ENCODE measurements at regions not wholly inside any gene's neighbourhood (a gene's known extent, or its start where the extent isn't known, plus 50 kb on each side); places are given as distances from the start of the nearest gene placed in this dataset.

DNA sequence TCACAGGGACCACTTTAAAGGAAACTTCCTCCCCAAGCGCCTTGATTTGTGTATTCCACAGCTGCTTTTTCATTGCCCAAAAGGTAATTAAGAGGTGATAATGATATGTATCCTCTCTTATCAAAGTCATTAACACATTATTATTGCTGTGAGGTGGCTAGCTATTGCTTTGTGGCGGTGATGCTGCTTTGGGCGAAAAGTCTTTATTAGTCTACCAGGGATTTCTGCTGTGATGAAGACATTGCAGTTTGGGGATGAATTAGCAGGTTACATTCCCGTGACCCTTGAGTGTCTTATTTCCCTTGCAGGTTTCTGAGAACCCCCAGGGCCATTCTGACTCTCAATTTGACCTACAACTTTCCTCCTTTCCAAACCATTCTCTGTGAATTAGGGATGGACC is 143.4 kb upstream of the SOX4 start:
- no peaks in the 10 kb centered on the region for H3K27me3 Mint-ChIP-seq (ENCODE audit: unreplicated experiment)
- TF ChIP-seq, protein P1, sequence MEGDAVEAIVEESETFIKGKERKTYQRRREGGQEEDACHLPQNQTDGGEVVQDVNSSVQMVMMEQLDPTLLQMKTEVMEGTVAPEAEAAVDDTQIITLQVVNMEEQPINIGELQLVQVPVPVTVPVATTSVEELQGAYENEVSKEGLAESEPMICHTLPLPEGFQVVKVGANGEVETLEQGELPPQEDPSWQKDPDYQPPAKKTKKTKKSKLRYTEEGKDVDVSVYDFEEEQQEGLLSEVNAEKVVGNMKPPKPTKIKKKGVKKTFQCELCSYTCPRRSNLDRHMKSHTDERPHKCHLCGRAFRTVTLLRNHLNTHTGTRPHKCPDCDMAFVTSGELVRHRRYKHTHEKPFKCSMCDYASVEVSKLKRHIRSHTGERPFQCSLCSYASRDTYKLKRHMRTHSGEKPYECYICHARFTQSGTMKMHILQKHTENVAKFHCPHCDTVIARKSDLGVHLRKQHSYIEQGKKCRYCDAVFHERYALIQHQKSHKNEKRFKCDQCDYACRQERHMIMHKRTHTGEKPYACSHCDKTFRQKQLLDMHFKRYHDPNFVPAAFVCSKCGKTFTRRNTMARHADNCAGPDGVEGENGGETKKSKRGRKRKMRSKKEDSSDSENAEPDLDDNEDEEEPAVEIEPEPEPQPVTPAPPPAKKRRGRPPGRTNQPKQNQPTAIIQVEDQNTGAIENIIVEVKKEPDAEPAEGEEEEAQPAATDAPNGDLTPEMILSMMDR (IDR thresholded peaks at IDR 0.05; ENCODE audit: unreplicated experiment), result no peak
- H3K36me3 Mint-ChIP-seq (ENCODE audit: insufficient read depth, unreplicated experiment), result no peaks in the 10 kb centered on the region
- no peak overlapping the region for H3K27ac Mint-ChIP-seq (ENCODE audit: unreplicated experiment)
- no peak overlapping the region for H3K4me3 Mint-ChIP-seq (ENCODE audit: low read depth, unreplicated experiment)
- intact Hi-C loops (cut with micrococcal nuclease; ENCODE audit: unreplicated experiment), result no loop called here
- DNase-seq, result no peak
- CTCF ChIA-PET, result no interaction called here
- no TSS peak for BruUV-seq (replicated peaks)
- peaks cover 15% of the 10 kb centered on the region for H3K4me1 Mint-ChIP-seq (ENCODE audit: low read depth, unreplicated experiment)
- peaks cover 6% of the 10 kb centered on the region for H3K9me3 Mint-ChIP-seq (ENCODE audit: low read depth, unreplicated experiment)

DNA sequence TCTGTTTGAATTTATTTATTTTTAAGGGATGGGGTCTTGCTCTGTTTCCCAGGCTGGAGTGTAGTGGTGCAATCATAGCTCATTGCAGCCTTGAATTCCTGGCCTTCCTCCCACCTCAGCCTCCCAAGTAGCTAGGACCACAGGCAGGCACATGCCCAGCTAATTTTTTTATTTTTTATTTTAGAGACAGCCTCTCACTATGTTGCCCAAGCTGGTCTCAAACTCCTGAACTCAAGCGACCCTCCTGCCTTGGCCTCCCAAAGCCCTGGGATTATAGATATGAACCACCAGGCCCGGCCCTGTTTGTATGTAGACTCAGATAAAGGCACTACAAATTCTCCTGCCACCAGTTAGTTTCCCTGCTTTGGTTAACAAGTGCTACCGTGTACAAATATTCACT is 142.9 kb upstream of the SOX4 start:
- no peak overlapping the region for H3K27ac Mint-ChIP-seq (ENCODE audit: unreplicated experiment)
- BruUV-seq (replicated peaks), result no TSS peak

DNA sequence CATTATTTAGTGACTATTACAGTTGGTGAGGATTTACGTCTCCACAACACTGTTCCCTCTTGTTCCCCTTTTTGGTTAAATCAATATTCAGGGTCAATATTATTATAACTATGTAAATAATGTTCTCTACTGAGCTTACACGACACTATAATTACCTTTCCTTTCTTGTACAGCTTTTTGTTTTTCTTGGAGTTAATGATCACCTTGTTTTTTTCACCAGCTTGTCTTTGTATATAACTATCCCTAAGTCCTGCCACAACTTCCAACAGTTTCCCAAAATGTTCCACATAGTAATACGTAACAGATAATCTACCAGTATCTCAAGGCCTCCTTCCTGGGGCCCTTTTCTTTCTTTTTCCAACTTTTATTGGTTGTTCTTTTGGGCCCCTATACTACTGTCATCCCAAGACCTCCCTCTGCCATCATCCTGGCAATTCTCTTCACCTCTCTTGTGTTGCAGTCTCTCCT is 142.0 kb upstream of the SOX4 start:
- CTCF ChIA-PET, result interaction anchor here (0.8 kb wide), 1 partner anchor 76 kb away, joined by 3 read pairs; no protein-coding TSS in a partner anchor
- peaks cover 15% of the 10 kb centered on the region for H3K4me1 Mint-ChIP-seq (ENCODE audit: low read depth, unreplicated experiment)
- H3K27ac Mint-ChIP-seq (ENCODE audit: unreplicated experiment), result peak overlapping the region; percentile 1
- intact Hi-C loops (cut with micrococcal nuclease; ENCODE audit: unreplicated experiment), result no loop called here
- no peak overlapping the region for H3K4me3 Mint-ChIP-seq (ENCODE audit: low read depth, unreplicated experiment)
- no peaks in the 10 kb centered on the region for H3K36me3 Mint-ChIP-seq (ENCODE audit: insufficient read depth, unreplicated experiment)
- TF ChIP-seq, protein P1 (IDR thresholded peaks at IDR 0.05; ENCODE audit: unreplicated experiment), result no peak
- DNase-seq, result no peak
- H3K9me3 Mint-ChIP-seq (ENCODE audit: low read depth, unreplicated experiment), result peaks cover 6% of the 10 kb centered on the region
- no peaks in the 10 kb centered on the region for H3K27me3 Mint-ChIP-seq (ENCODE audit: unreplicated experiment)
- BruUV-seq (replicated peaks), result no TSS peak

More for the DNA sequence above, 142.9 kb upstream of the SOX4 start:
- Mint-ChIP-seq H3K4me3 (ENCODE audit: low read depth, unreplicated experiment) (no peak overlapping the region), H3K4me1 (ENCODE audit: low read depth, unreplicated experiment) (peaks cover 15% of the 10 kb centered on the region), H3K27me3 (ENCODE audit: unreplicated experiment) (no peaks in the 10 kb centered on the region), H3K9me3 (ENCODE audit: low read depth, unreplicated experiment) (peaks cover 6% of the 10 kb centered on the region), H3K36me3 (ENCODE audit: insufficient read depth, unreplicated experiment) (no peaks in the 10 kb centered on the region)
- TF ChIP-seq, protein P1 (IDR thresholded peaks at IDR 0.05; ENCODE audit: unreplicated experiment), result no peak
- DNase-seq, result no peak
- intact Hi-C loops (cut with micrococcal nuclease; ENCODE audit: unreplicated experiment), result no loop called here
- CTCF ChIA-PET, result no interaction called here

DNA sequence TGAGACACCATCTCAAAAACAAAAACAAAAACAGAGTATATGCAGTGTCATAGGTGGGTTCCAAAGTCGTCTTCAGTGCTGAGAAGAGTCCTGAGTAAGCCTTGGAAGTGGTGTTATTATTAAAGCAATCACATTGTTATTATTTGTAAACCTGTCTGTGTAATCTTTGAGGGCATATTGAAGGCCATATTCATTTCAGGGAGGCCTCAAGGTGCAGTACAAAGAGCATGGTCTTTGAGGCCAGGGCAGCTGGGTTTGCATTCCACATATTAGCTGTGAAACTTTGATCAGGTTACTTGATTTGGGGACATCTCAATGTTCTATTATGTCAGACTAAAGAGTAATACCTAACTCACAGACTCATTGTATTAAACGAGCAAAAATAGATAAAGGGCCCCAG is 139.3 kb upstream of the SOX4 start:
- no peak overlapping the region for H3K27ac Mint-ChIP-seq (ENCODE audit: unreplicated experiment)
- CTCF ChIA-PET, result interaction anchor here (0.6 kb wide), 1 partner anchor 57 kb away, joined by 3 read pairs; no protein-coding TSS in a partner anchor
- intact Hi-C loops (cut with micrococcal nuclease; ENCODE audit: unreplicated experiment), result no loop called here
- H3K27me3 Mint-ChIP-seq (ENCODE audit: unreplicated experiment), result no peaks in the 10 kb centered on the region
- BruUV-seq (replicated peaks), result no TSS peak
- no peaks in the 10 kb centered on the region for H3K36me3 Mint-ChIP-seq (ENCODE audit: insufficient read depth, unreplicated experiment)
- TF ChIP-seq, protein P1 (IDR thresholded peaks at IDR 0.05; ENCODE audit: unreplicated experiment), result no peak
- DNase-seq, result no peak
- peaks cover 15% of the 10 kb centered on the region for H3K4me1 Mint-ChIP-seq (ENCODE audit: low read depth, unreplicated experiment)
- H3K4me3 Mint-ChIP-seq (ENCODE audit: low read depth, unreplicated experiment), result no peak overlapping the region
- peaks cover 6% of the 10 kb centered on the region for H3K9me3 Mint-ChIP-seq (ENCODE audit: low read depth, unreplicated experiment)
